GM10266 (cell line): ENCODE measurements at regions not wholly inside any gene's neighbourhood (a gene's known extent, or its start where the extent isn't known, plus 50 kb on each side); places are given as distances from the start of the nearest gene placed in this dataset.

ENCODE experiments used
- DNase-seq: peaks from one replicate; pipeline ENCODE4 v3.0.0; 2012; ENCODE audit errors: extremely low spot score
- TF ChIP-seq, protein P1 (sequence below): IDR thresholded peaks from 2 replicates; pipeline ENCODE4 v1.5.1; 2012; ENCODE audit warnings: mild to moderate bottlenecking, low read depth; ENCODE audit not compliant: control insufficient read depth, insufficient read depth; ENCODE audit errors: missing control alignments

DNA sequence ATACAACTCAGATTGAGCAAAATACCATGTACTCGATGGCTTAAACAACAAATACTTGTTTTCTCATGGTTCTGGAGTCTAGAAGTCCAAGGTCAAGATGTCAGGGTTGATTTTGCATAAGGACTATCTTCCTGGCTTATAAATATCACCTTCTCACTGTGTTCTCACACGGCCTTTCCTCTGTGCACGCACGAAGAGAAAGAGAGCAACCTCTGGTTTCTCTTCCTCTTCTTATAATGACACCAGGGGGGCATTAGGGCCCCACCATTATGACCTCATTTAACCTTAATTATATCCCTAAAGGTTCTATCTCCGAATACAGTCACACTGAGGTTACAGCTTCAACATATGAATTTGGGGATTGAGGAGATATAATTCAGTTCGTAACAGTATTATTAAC lies 504.0 kb downstream of the MAGEE1 start:
- DNase-seq, result no peak
- TF ChIP-seq, protein P1, sequence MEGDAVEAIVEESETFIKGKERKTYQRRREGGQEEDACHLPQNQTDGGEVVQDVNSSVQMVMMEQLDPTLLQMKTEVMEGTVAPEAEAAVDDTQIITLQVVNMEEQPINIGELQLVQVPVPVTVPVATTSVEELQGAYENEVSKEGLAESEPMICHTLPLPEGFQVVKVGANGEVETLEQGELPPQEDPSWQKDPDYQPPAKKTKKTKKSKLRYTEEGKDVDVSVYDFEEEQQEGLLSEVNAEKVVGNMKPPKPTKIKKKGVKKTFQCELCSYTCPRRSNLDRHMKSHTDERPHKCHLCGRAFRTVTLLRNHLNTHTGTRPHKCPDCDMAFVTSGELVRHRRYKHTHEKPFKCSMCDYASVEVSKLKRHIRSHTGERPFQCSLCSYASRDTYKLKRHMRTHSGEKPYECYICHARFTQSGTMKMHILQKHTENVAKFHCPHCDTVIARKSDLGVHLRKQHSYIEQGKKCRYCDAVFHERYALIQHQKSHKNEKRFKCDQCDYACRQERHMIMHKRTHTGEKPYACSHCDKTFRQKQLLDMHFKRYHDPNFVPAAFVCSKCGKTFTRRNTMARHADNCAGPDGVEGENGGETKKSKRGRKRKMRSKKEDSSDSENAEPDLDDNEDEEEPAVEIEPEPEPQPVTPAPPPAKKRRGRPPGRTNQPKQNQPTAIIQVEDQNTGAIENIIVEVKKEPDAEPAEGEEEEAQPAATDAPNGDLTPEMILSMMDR, result no peak

DNA sequence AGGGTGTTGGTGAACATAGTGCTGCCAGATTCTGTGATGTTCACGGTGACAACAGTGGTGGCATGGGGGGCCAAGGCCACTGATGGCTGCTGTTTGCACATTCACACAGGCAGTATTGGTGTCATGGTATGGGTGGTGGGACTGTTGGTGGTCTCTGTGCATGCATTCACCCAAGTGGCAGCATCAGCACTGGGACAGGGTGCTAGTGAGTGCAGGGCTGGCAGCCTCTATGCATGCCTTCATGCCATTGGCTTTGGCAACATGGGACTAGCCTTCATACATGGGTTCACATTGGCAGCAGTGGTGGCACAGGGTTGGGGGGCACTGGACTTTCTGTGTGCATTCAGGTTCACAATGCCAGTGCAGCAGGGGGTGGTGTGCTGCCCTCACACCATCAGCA lies 489.7 kb upstream of the FGF16 start:
- TF ChIP-seq, protein P1, result no peak
- DNase-seq, result no peak

DNA sequence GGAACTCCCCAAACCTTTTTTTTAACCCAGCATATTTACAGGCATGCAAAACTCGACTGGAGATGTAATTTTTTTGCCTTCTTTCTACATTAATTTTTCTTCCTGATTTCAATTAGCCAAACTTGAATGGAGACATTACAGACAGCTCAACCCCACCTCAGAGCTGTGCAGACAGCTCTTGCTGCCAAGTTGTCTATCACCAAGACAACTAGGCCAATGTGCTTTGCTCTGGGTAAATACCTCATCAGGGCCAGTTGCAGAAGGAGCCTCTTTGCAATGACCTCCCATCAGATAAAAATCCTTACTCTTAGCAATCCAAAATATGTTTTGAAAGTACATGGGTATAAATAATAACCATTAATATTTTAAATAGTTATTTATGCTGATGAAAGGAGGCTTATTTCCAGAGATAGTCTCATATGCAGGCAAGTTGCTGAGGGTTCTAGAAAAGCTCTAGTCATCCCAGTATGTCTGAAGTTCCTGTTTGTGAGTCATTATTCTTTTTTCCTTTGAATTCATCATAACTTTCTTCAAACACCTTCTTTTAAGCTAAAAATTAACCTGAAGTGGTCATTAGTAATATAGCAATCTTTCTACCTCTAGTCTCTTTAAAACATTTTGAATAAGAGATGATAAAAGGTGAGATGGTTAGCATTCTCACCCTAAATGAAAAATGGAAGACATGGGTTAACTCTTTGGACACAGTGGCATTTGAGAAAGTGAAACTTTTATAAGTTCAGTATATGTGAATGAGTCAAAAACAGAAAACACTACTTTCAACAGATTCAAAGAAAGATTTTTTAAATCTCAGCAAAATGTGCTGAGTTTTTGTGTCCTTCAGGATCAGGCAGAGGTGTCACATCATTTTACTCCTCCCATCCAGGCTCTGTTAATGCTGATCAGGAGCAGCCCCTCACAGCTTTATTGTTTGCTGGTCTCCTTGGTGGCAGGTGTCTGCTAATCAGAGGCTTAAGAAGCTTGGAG lies 475.5 kb upstream of the FGF16 start:
- TF ChIP-seq, protein P1, result no peak
- no peak for DNase-seq

DNA sequence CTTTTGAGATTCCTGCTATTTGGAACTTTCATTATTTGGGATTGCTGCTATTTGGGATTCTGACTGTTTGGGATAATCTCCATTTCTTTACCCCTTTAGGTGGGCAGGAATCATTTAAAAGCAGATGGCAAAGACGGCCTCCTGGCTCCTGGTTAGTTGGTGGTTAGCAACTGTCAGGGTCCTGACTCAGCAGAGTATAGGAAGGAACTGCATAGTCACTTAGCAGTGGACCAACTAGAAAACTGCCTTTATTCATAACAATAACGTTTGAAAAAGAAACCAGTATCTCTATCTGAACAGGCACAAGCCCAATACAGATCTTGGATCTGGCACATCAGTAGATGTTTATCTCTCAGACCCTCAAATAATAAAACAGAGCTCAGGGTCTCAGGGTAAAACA lies 469.7 kb upstream of the FGF16 start:
- TF ChIP-seq, protein P1, result no peak
- DNase-seq, result no peak

DNA sequence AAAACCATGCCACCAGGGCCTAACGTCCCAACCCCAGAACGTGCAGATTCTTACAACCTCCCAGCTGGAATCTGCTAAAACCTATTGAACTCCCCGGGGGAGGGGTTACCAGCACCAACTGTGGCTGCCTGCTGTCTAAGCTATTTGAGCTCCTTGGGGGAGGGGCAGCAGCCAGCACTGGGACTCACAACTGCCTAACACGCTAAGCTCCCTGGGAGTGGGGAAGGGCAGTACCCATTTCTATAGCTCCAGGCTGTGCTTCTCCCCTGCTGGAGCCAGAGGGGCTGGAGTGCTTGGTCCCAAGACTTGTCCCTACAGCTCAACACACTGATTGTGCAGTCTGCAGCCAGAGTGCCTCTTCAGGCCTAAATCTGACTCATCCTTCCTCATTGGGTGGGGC lies 459.8 kb upstream of the FGF16 start:
- DNase-seq, result no peak
- TF ChIP-seq, protein P1, result no peak

DNA sequence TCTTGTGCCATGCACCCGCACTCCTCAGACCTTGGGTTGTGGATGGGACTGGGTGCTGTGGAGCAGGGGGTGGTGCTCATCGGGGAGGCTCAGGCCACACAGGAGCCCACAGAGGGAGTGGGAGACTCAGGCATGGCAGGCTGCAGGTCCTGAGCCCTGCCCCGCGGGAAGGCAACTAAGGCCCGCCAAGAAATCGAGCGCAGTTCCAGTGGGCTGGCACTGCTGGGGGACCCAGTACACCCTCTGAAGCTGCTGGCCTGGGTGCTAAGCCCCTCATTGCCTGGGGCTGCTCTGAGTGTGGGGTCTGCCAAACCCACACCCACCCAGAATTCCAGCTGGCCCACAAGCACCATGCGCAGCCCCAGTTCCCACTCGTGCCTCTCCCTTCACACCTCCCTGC lies 450.5 kb upstream of the FGF16 start:
- DNase-seq, result no peak
- TF ChIP-seq, protein P1, result no peak

DNA sequence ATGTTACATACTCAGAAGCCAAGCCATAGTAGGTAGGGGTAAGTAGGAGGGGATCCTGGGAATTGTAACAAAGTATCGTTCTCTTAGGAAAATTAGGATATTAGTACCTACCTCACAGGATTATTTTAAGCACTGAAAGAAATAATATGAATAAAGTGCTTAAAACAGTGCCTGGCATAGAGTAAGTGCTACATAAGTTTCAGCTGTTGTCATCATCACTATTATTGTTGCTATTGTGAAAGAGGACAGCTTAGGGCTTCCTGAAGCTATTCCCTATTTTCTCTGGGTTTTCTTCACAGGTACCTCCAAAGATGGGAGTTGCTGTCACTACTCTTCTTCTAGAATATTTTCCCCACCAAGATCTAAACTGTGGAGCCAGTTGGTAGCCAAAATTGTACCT lies 443.7 kb upstream of the FGF16 start:
- no peak for DNase-seq
- TF ChIP-seq, protein P1, result no peak
